Osteoblast (primary cell): ENCODE measurements at regions not wholly inside any gene's neighbourhood (a gene's known extent, or its start where the extent isn't known, plus 50 kb on each side); places are given as distances from the start of the nearest gene placed in this dataset.
"Not testable (repeated sequence)": the region's sequence is repeated elsewhere in the genome, so short reads cannot be mapped to it uniquely, and the experiment has no call there.

Source experiments
- DNase-seq: peaks from one replicate; pipeline ENCODE4 v3.0.0; 2011; ENCODE audit warnings: low spot score, mixed read lengths; ENCODE audit not compliant: insufficient read length; ENCODE audit errors: missing footprints
- H2AFZ ChIP-seq: 2 replicates; pipeline ENCODE4 v1.6.0; 2011; ENCODE audit warnings: mild to moderate bottlenecking, low read length
- H3K27ac ChIP-seq: 2 replicates; pipeline ENCODE4 v1.5.1; 2011; ENCODE audit warnings: mild to moderate bottlenecking, low read depth, low read length, moderate library complexity
- H3K27me3 ChIP-seq: 2 replicates; pipeline ENCODE4 v1.6.0; 2012; ENCODE audit warnings: mild to moderate bottlenecking, control low read depth, inconsistent platforms, low read length, moderate library complexity; ENCODE audit not compliant: insufficient read depth
- H3K36me3 ChIP-seq: 2 replicates; pipeline ENCODE4 v1.5.1; 2011; ENCODE audit warnings: mild to moderate bottlenecking, low read length, control low read depth, moderate library complexity; ENCODE audit not compliant: insufficient read depth
- H3K4me1 ChIP-seq: 2 replicates; pipeline ENCODE4 v1.5.1; 2011; ENCODE audit warnings: mild to moderate bottlenecking, low read length, control low read depth, moderate library complexity; ENCODE audit not compliant: insufficient read depth
- H3K4me2 ChIP-seq: 2 replicates; pipeline ENCODE4 v1.6.0; 2011; ENCODE audit warnings: mild to moderate bottlenecking, low read length; ENCODE audit not compliant: insufficient read depth
- H3K4me3 ChIP-seq: fragments of 200-600 bp; sonication (generic); 3 replicates; pipeline ENCODE4 v1.5.1; 2012; ENCODE audit warnings: mild to moderate bottlenecking, low read length, inconsistent platforms; ENCODE audit not compliant: insufficient read depth
- H3K79me2 ChIP-seq: 2 replicates; pipeline ENCODE4 v1.6.0; 2012; ENCODE audit warnings: mild to moderate bottlenecking, low read length, control low read depth, inconsistent platforms; ENCODE audit not compliant: insufficient read depth
- H3K9me3 ChIP-seq: 2 replicates; pipeline ENCODE4 v1.5.1; 2011; ENCODE audit warnings: low read depth, low read length, control low read depth
- H4K20me1 ChIP-seq: 2 replicates; pipeline ENCODE4 v1.6.0; 2012; ENCODE audit warnings: mild to moderate bottlenecking, low read length, control low read depth; ENCODE audit not compliant: insufficient read depth
- CTCF ChIP-seq: IDR thresholded peaks from 2 replicates; pipeline ENCODE4 v1.5.1; 2011; ENCODE audit warnings: mild to moderate bottlenecking, low read depth, low read length, moderate library complexity; ENCODE audit errors: extremely low read depth

- not testable (repeated sequence) for H3K9me3 ChIP-seq, H3K4me3 ChIP-seq, H3K36me3 ChIP-seq, H3K4me1 ChIP-seq, H3K27me3 ChIP-seq, H4K20me1 ChIP-seq, H3K27ac ChIP-seq, H3K4me2 ChIP-seq, H3K79me2 ChIP-seq, DNase-seq, H2AFZ ChIP-seq
Measured at GRCh38 chr14:105970821-105971220, 444.4 kb downstream of the TMEM121 start.

- H3K27ac ChIP-seq, result no peak overlapping the region
- H3K4me1 ChIP-seq, result no peaks in the 10 kb centered on the region
- no peaks in the 10 kb centered on the region for H3K79me2 ChIP-seq
- no peak for TF ChIP-seq CTCF
- H4K20me1 ChIP-seq, result no peaks in the 10 kb centered on the region
- no peaks in the 10 kb centered on the region for H3K9me3 ChIP-seq
- no peak overlapping the region for H3K4me3 ChIP-seq
- DNase-seq, result no peak
- no peaks in the 10 kb centered on the region for H3K36me3 ChIP-seq
- no peaks in the 10 kb centered on the region for H3K27me3 ChIP-seq
- no peak overlapping the region for H2AFZ ChIP-seq
- no peak overlapping the region for H3K4me2 ChIP-seq
Measured at GRCh38 chr14:105971593-105972500, 445.5 kb downstream of the TMEM121 start.

GRCh38 chr14:105974902-105975301, 448.5 kb downstream of the TMEM121 start:
- Histone ChIP-seq H3K9me3 (no peaks in the 10 kb centered on the region), H4K20me1 (no peaks in the 10 kb centered on the region), H2AFZ (no peak overlapping the region), H3K36me3 (no peaks in the 10 kb centered on the region), H3K79me2 (no peaks in the 10 kb centered on the region), H3K27me3 (no peaks in the 10 kb centered on the region), H3K4me3 (no peak overlapping the region), H3K27ac (no peak overlapping the region), H3K4me2 (no peak overlapping the region), H3K4me1 (peaks cover 8% of the 10 kb centered on the region)
- DNase-seq, result no peak
- peak; percentile 60 for TF ChIP-seq CTCF

GRCh38 chr14:105978618-105979295, 452.4 kb downstream of the TMEM121 start:
- no peaks in the 10 kb centered on the region for H3K36me3 ChIP-seq
- H4K20me1 ChIP-seq, result no peaks in the 10 kb centered on the region
- H3K27me3 ChIP-seq, result no peaks in the 10 kb centered on the region
- H3K27ac ChIP-seq, result peak overlapping the region; percentile 72
- DNase-seq, result no peak
- H2AFZ ChIP-seq, result no peak overlapping the region
- no peak overlapping the region for H3K4me2 ChIP-seq
- no peak overlapping the region for H3K4me3 ChIP-seq
- H3K79me2 ChIP-seq, result no peaks in the 10 kb centered on the region
- no peaks in the 10 kb centered on the region for H3K9me3 ChIP-seq
- TF ChIP-seq CTCF, result no peak
- H3K4me1 ChIP-seq, result peaks cover 19% of the 10 kb centered on the region
